OCI-LY7 (cell line): ENCODE measurements at regions not wholly inside any gene's neighbourhood (a gene's known extent, or its start where the extent isn't known, plus 50 kb on each side); places are given as distances from the start of the nearest gene placed in this dataset.

Source experiments
- BruUV-seq: library from RNA; stranded (reverse); fragments of 400-500 nt; replicated peaks from 2 replicates; lab custom pipeline; 2021; lab: Mats Ljungman, UMichigan
- CTCF ChIA-PET: fragments of 300-600 bp; sonication (Branson Sonifier 250); formaldehyde crosslinking; loops from one replicate; lab custom pipeline; 2022; ENCODE audit warnings: antibody characterized with exemption; ENCODE audit not compliant: unreplicated experiment; lab: Charles Lee
- POLR2A ChIA-PET: fragments of 300-600 bp; sonication (Branson Sonifier 250); formaldehyde crosslinking; loops from one replicate; lab custom pipeline; 2022; ENCODE audit warnings: antibody characterized with exemption; lab: Charles Lee
- DNase-seq: peaks from one replicate; pipeline ENCODE4 v3.0.0-alpha.2; 2015; ENCODE audit warnings: low spot score
- H2AFZ ChIP-seq: fragments of 200-600 bp; sonication (generic), shearing (Covaris generic); 2 replicates; pipeline ENCODE4 v1.6.1; 2014; ENCODE audit warnings: mild to moderate bottlenecking, antibody characterized with exemption, low read length, moderate library complexity
- H3K27ac ChIP-seq: fragments of 200-600 bp; sonication (generic); 2 replicates; pipeline ENCODE4 v1.5.1; 2014; ENCODE audit warnings: mixed run types, low read depth, mild to moderate bottlenecking, moderate library complexity, low read length, inconsistent platforms; ENCODE audit not compliant: poor library complexity, severe bottlenecking
- H3K36me3 ChIP-seq: fragments of 200-600 bp; sonication (generic); 2 replicates; pipeline ENCODE4 v1.6.1; 2014; ENCODE audit warnings: mild to moderate bottlenecking, antibody characterized with exemption, low read length, moderate library complexity, mixed read lengths; ENCODE audit not compliant: insufficient read depth
- H3K4me1 ChIP-seq: fragments of 200-600 bp; sonication (generic); 2 replicates; pipeline ENCODE4 v1.5.1; 2014; ENCODE audit warnings: mild to moderate bottlenecking, low read length; ENCODE audit not compliant: insufficient read depth, poor library complexity, severe bottlenecking
- H3K4me2 ChIP-seq: fragments of 200-600 bp; sonication (generic); 2 replicates; pipeline ENCODE4 v1.6.1; 2014; ENCODE audit warnings: mild to moderate bottlenecking, low read length
- H3K4me3 ChIP-seq: fragments of 200-600 bp; sonication (generic); 2 replicates; pipeline ENCODE4 v1.5.1; 2014; ENCODE audit warnings: mild to moderate bottlenecking, low read depth, low read length; ENCODE audit not compliant: poor library complexity, severe bottlenecking
- H3K79me2 ChIP-seq: fragments of 200-600 bp; sonication (generic); 2 replicates; pipeline ENCODE4 v1.6.1; 2016; ENCODE audit warnings: low read depth, mild to moderate bottlenecking, low read length, moderate library complexity, mixed read lengths; ENCODE audit not compliant: insufficient read depth
- H3K9me2 ChIP-seq: fragments of 200-600 bp; sonication (generic); 2 replicates; pipeline ENCODE4 v1.6.1; 2016; ENCODE audit warnings: mild to moderate bottlenecking, low read length, mixed read lengths; ENCODE audit not compliant: insufficient read depth
- H3K9me3 ChIP-seq: fragments of 200-600 bp; sonication (generic); 2 replicates; pipeline ENCODE4 v1.6.1; 2014; ENCODE audit warnings: mild to moderate bottlenecking, mixed run types, low read length, mixed read lengths
- H4K20me1 ChIP-seq: fragments of 200-600 bp; sonication (generic); 2 replicates; pipeline ENCODE4 v1.6.1; 2014; ENCODE audit warnings: mild to moderate bottlenecking, antibody characterized with exemption, low read length, moderate library complexity, mixed read lengths; ENCODE audit not compliant: insufficient read depth
- CTCF ChIP-seq: fragments of 200-600 bp; sonication (generic); conservative IDR thresholded peaks from 2 replicates; pipeline ENCODE4 v1.5.1; 2014; ENCODE audit warnings: mild to moderate bottlenecking, antibody characterized with exemption, low read length, moderate library complexity, mixed read lengths
- EZH2phosphoT487 ChIP-seq: fragments of 200-600 bp; sonication (generic); IDR thresholded peaks from 2 replicates; pipeline ENCODE4 v1.6.1; 2018; ENCODE audit warnings: low read depth, borderline replicate concordance, mild to moderate bottlenecking, mixed run types, antibody characterized with exemption, low read length, moderate library complexity, mixed read lengths
- intact Hi-C: fragments of 100-400 bp; cut with micrococcal nuclease; formaldehyde crosslinking; loops from one replicate; pipeline ENCODE4 v1.10.0; 2022; ENCODE audit not compliant: unreplicated experiment

- CTCF ChIA-PET = no interaction called here
Observed at GRCh38 chr14:31988244-31988643, 88.9 kb upstream of the ARHGAP5 start.

GRCh38 chr14:31990183-31990857 is 86.8 kb upstream of the ARHGAP5 start:
- BruUV-seq = no TSS peak
- no peak overlapping the region for H3K4me3 ChIP-seq
- POLR2A ChIA-PET = no interaction called here
- H3K4me2 ChIP-seq = no peak overlapping the region
- H3K9me3 ChIP-seq = no peaks in the 10 kb centered on the region
- intact Hi-C loops = no loop called here
- H3K9me2 ChIP-seq = 0 out of 2 replicates have a peak, but pooled peaks cover 4% of the 10 kb centered on the region
- TF ChIP-seq EZH2phosphoT487 (no peak), CTCF (no peak)
- H4K20me1 ChIP-seq = no peaks in the 10 kb centered on the region
- DNase-seq = no peak
- no peaks in the 10 kb centered on the region for H3K4me1 ChIP-seq
- no peak overlapping the region for H3K27ac ChIP-seq
- CTCF ChIA-PET = no interaction called here
- no peaks in the 10 kb centered on the region for H3K79me2 ChIP-seq
- no peaks in the 10 kb centered on the region for H3K36me3 ChIP-seq
- no peak overlapping the region for H2AFZ ChIP-seq

More at GRCh38 chr14:31988244-31988643, 88.9 kb upstream of the ARHGAP5 start:
- Histone ChIP-seq H3K4me1 (no peaks in the 10 kb centered on the region), H3K4me2 (no peak overlapping the region), H3K36me3 (no peaks in the 10 kb centered on the region), H3K9me2 (0 out of 2 replicates have a peak, but pooled peaks cover 4% of the 10 kb centered on the region), H3K79me2 (no peaks in the 10 kb centered on the region), H3K9me3 (no peaks in the 10 kb centered on the region), H4K20me1 (no peaks in the 10 kb centered on the region), H3K4me3 (no peak overlapping the region), H2AFZ (no peak overlapping the region), H3K27ac (no peak overlapping the region)
- no TSS peak for BruUV-seq
- POLR2A ChIA-PET = no interaction called here
- intact Hi-C loops = no loop called here
- TF ChIP-seq CTCF = no peak
- TF ChIP-seq EZH2phosphoT487 = no peak
- DNase-seq = no peak

GRCh38 chr14:31990926-31991572 is 86.1 kb upstream of the ARHGAP5 start:
- no peaks in the 10 kb centered on the region for H3K4me1 ChIP-seq
- intact Hi-C loops = no loop called here
- POLR2A ChIA-PET = no interaction called here
- no peaks in the 10 kb centered on the region for H3K79me2 ChIP-seq
- H3K36me3 ChIP-seq = no peaks in the 10 kb centered on the region
- no peaks in the 10 kb centered on the region for H4K20me1 ChIP-seq
- DNase-seq = no peak
- TF ChIP-seq EZH2phosphoT487 = no peak
- no peak for TF ChIP-seq CTCF
- no TSS peak for BruUV-seq
- 0 out of 2 replicates have a peak, but pooled peaks cover 4% of the 10 kb centered on the region for H3K9me2 ChIP-seq
- H3K4me2 ChIP-seq = no peak overlapping the region
- no peak overlapping the region for H2AFZ ChIP-seq
- no peaks in the 10 kb centered on the region for H3K9me3 ChIP-seq
- H3K27ac ChIP-seq = no peak overlapping the region
- CTCF ChIA-PET = no interaction called here
- no peak overlapping the region for H3K4me3 ChIP-seq
